PC-3 (cell line): ENCODE measurements at regions not wholly inside any gene's neighbourhood (a gene's known extent, or its start where the extent isn't known, plus 50 kb on each side); places are given as distances from the start of the nearest gene placed in this dataset.
A peak's percentile ranks its signal among the peaks of the same experiment; 100 is the strongest.

Experiments used
- ATAC-seq: fragments of 200-7000 bp; cut with Tn5 transposase; 2 replicates; pipeline ENCODE4 v1.9.1; 2020; ENCODE audit warnings: mild to moderate bottlenecking, moderate library complexity
- BruUV-seq: library from RNA; stranded (reverse); fragments of 400-500 nt; replicated peaks from 2 replicates; lab custom pipeline; 2021; lab: Mats Ljungman, UMichigan
- CTCF ChIA-PET: fragments of 300-600 bp; sonication (Branson Sonifier 250); formaldehyde crosslinking; loops from one replicate; lab custom pipeline; 2022; ENCODE audit warnings: antibody characterized with exemption; lab: Charles Lee
- POLR2A ChIA-PET: fragments of 300-600 bp; sonication (Branson Sonifier 250); formaldehyde crosslinking; loops from one replicate; lab custom pipeline; 2022; ENCODE audit warnings: antibody characterized with exemption; ENCODE audit not compliant: unreplicated experiment; lab: Charles Lee
- DNase-seq: peaks from one replicate; pipeline ENCODE4 v3.0.0-alpha.2; 2015
- H2AFZ ChIP-seq: fragments of 300-600 bp; sonication (generic); 2 replicates; pipeline ENCODE4 v1.6.0; 2016; ENCODE audit warnings: antibody characterized with exemption, low read length
- H3F3A ChIP-seq: fragments of 300-600 bp; sonication (generic); one replicate; pipeline ENCODE4 v1.6.0; 2017; ENCODE audit warnings: antibody characterized with exemption, low read length, control low read depth, mild to moderate bottlenecking; ENCODE audit not compliant: unreplicated experiment
- H3K27ac ChIP-seq: fragments of 300-600 bp; sonication (generic); 2 replicates; pipeline ENCODE4 v1.5.1; 2016; ENCODE audit warnings: mild to moderate bottlenecking, low read length
- H3K27me3 ChIP-seq: fragments of 300-600 bp; sonication (generic); 2 replicates; pipeline ENCODE4 v1.6.1; 2016; ENCODE audit warnings: low read length, mixed read lengths
- H3K36me3 ChIP-seq: fragments of 300-600 bp; sonication (generic); 2 replicates; pipeline ENCODE4 v1.6.1; 2016; ENCODE audit warnings: low read depth, mixed run types, low read length, mixed read lengths
- H3K4me1 ChIP-seq: fragments of 300-600 bp; sonication (generic); 2 replicates; pipeline ENCODE4 v1.5.1; 2016; ENCODE audit warnings: low read length; ENCODE audit not compliant: insufficient read depth
- H3K4me2 ChIP-seq: fragments of 300-600 bp; sonication (generic); 2 replicates; pipeline ENCODE4 v1.6.0; 2016; ENCODE audit warnings: low read length
- H3K4me3 ChIP-seq: fragments of 300-600 bp; sonication (generic); 2 replicates; pipeline ENCODE4 v1.5.1; 2016; ENCODE audit warnings: mild to moderate bottlenecking, low read length, mixed read lengths
- H3K79me2 ChIP-seq: fragments of 300-600 bp; sonication (generic); 2 replicates; pipeline ENCODE4 v1.6.1; 2017; ENCODE audit warnings: low read length, mixed read lengths
- H3K9ac ChIP-seq: fragments of 300-600 bp; sonication (generic); 2 replicates; pipeline ENCODE4 v1.6.0; 2016; ENCODE audit warnings: mild to moderate bottlenecking, low read length
- H3K9me2 ChIP-seq: fragments of 300-600 bp; sonication (generic); replicated peaks from 2 replicates; pipeline ENCODE4 v1.6.1; 2016; ENCODE audit warnings: mixed run types, low read length, mixed read lengths
- H3K9me3 ChIP-seq: fragments of 300-600 bp; sonication (generic); 2 replicates; pipeline ENCODE4 v1.6.1; 2016; ENCODE audit warnings: low read length, mixed read lengths
- H4K20me1 ChIP-seq: fragments of 300-600 bp; sonication (generic); 2 replicates; pipeline ENCODE4 v1.6.1; 2016; ENCODE audit warnings: low read length, mixed read lengths
- CTCF ChIP-seq: fragments of 300-600 bp; sonication (generic); conservative IDR thresholded peaks from 2 replicates; pipeline ENCODE4 v1.5.1; 2017; ENCODE audit warnings: antibody characterized with exemption, low read depth, mild to moderate bottlenecking, low read length
- EZH2 ChIP-seq: fragments of 300-600 bp; sonication (generic); IDR thresholded peaks from one replicate; pipeline ENCODE4 v1.6.1; 2017; ENCODE audit warnings: antibody characterized with exemption, mild to moderate bottlenecking, low read length; ENCODE audit not compliant: unreplicated experiment
- EZH2phosphoT487 ChIP-seq: fragments of 300-600 bp; sonication (generic); IDR thresholded peaks from 2 replicates; pipeline ENCODE4 v1.6.1; 2018; ENCODE audit warnings: mild to moderate bottlenecking, antibody characterized with exemption, low read length, borderline replicate concordance
- intact Hi-C: fragments of 100-400 bp; cut with micrococcal nuclease; formaldehyde crosslinking; loops from 2 replicates; pipeline ENCODE4 v1.9.0; 2023

- H3K36me3 ChIP-seq: no peaks in the 10 kb centered on the region
- no peak overlapping the region for H3K4me3 ChIP-seq
- ChIA-PET CTCF (no interaction called here), POLR2A (no interaction called here)
- TF ChIP-seq EZH2 (no peak), EZH2phosphoT487 (no peak), CTCF (no peak)
- H3K9me3 ChIP-seq: no peaks in the 10 kb centered on the region
- H3K4me2 ChIP-seq: no peak overlapping the region
- DNase-seq (peak; percentile 16), ATAC-seq (no peak)
- H3K79me2 ChIP-seq: no peaks in the 10 kb centered on the region
- no peaks in the 10 kb centered on the region for H3F3A ChIP-seq
- no TSS peak for BruUV-seq
- H4K20me1 ChIP-seq: no peaks in the 10 kb centered on the region
- no peaks in the 10 kb centered on the region for H3K27me3 ChIP-seq
- H2AFZ ChIP-seq: no peak overlapping the region
- H3K9me2 ChIP-seq: no peaks in the 10 kb centered on the region
- no peak overlapping the region for H3K27ac ChIP-seq
- no peaks in the 10 kb centered on the region for H3K4me1 ChIP-seq
- intact Hi-C loops: no loop called here
- no peak overlapping the region for H3K9ac ChIP-seq
Measured at GRCh38 chr6:105882121-105882803, 203.9 kb upstream of the PRDM1 start.

DNA sequence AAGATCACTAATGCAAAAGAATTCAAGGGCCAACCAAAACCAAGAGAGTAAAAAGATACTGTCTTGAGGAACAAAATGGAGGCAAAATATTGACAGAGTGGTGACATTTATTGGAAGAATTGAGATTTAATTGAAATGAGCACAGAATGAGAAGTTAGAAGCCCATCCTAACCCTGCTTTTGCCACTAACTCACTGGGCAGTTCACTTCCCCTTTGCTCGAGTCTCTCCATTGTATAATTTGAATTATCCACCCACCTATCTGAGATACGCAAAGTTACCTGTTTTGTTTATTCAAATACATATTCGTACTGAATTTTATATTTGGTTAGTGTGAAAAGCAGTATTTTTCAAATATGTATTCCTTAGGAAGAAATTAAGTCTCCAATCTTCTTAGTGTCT is 204.5 kb upstream of the PRDM1 start:
- H3K4me1 ChIP-seq: no peaks in the 10 kb centered on the region
- H3F3A ChIP-seq: no peaks in the 10 kb centered on the region
- H3K9me2 ChIP-seq: no peaks in the 10 kb centered on the region
- no peaks in the 10 kb centered on the region for H3K36me3 ChIP-seq
- H3K79me2 ChIP-seq: no peaks in the 10 kb centered on the region
- H3K4me2 ChIP-seq: no peak overlapping the region
- CTCF ChIA-PET: no interaction called here
- ATAC-seq (no peak), DNase-seq (no peak)
- no peak overlapping the region for H3K9ac ChIP-seq
- H2AFZ ChIP-seq: no peak overlapping the region
- no TSS peak for BruUV-seq
- no peak overlapping the region for H3K4me3 ChIP-seq
- POLR2A ChIA-PET: no interaction called here
- intact Hi-C loops: no loop called here
- no peaks in the 10 kb centered on the region for H4K20me1 ChIP-seq
- no peaks in the 10 kb centered on the region for H3K9me3 ChIP-seq
- no peak overlapping the region for H3K27ac ChIP-seq
- no peaks in the 10 kb centered on the region for H3K27me3 ChIP-seq
- no peak for TF ChIP-seq CTCF
- TF ChIP-seq EZH2: no peak
- no peak for TF ChIP-seq EZH2phosphoT487

GRCh38 chr6:105880030-105880492 is 206.1 kb upstream of the PRDM1 start:
- H4K20me1 ChIP-seq: no peaks in the 10 kb centered on the region
- no peaks in the 10 kb centered on the region for H3F3A ChIP-seq
- H3K27ac ChIP-seq: no peak overlapping the region
- no peaks in the 10 kb centered on the region for H3K36me3 ChIP-seq
- H3K4me2 ChIP-seq: no peak overlapping the region
- H3K9me2 ChIP-seq: no peaks in the 10 kb centered on the region
- H3K27me3 ChIP-seq: no peaks in the 10 kb centered on the region
- no TSS peak for BruUV-seq
- no peak for TF ChIP-seq CTCF
- TF ChIP-seq EZH2phosphoT487: no peak
- TF ChIP-seq EZH2: no peak
- no peak overlapping the region for H3K4me3 ChIP-seq
- no peaks in the 10 kb centered on the region for H3K9me3 ChIP-seq
- no peaks in the 10 kb centered on the region for H3K79me2 ChIP-seq
- intact Hi-C loops: no loop called here
- CTCF ChIA-PET: no interaction called here
- DNase-seq: no peak
- POLR2A ChIA-PET: no interaction called here
- no peak overlapping the region for H2AFZ ChIP-seq
- H3K9ac ChIP-seq: no peak overlapping the region
- ATAC-seq: no peak
- no peaks in the 10 kb centered on the region for H3K4me1 ChIP-seq
